WTC11 (cell line): ENCODE measurements at regions not wholly inside any gene's neighbourhood (a gene's known extent, or its start where the extent isn't known, plus 50 kb on each side); places are given as distances from the start of the nearest gene placed in this dataset.

Experiments
- ATAC-seq: fragments of 200-7000 bp; cut with Tn5 transposase; 2 replicates; pipeline ENCODE4 v1.10.0; 2021; ENCODE audit warnings: mild to moderate bottlenecking, moderate library complexity
- CTCF ChIA-PET: fragments of 300-600 bp; sonication (Branson Sonifier 250); formaldehyde crosslinking; loops from one replicate; lab custom pipeline; 2021; ENCODE audit warnings: antibody characterized with exemption; lab: Charles Lee
- POLR2A ChIA-PET: fragments of 350-600 bp; sonication (Branson Sonifier 250); formaldehyde crosslinking; loops from one replicate; lab custom pipeline; 2021; ENCODE audit warnings: antibody characterized with exemption; lab: Charles Lee
- DNase-seq: peaks from one replicate; pipeline ENCODE4 v3.0.0; 2021; ENCODE audit warnings: low spot score
- H3K27ac Mint-ChIP-seq: 2 replicates; pipeline ENCODE4 v1.8.0; 2021; ENCODE audit warnings: mixed read lengths
- H3K27me3 Mint-ChIP-seq: 2 replicates; pipeline ENCODE4 v1.8.0; 2021; ENCODE audit warnings: low read depth, mild to moderate bottlenecking, moderate library complexity, mixed read lengths
- H3K36me3 Mint-ChIP-seq: 2 replicates; pipeline ENCODE4 v1.8.0; 2021; ENCODE audit warnings: mixed read lengths
- H3K4me1 Mint-ChIP-seq: 2 replicates; pipeline ENCODE4 v1.8.0; 2022; ENCODE audit warnings: mixed read lengths
- H3K4me3 Mint-ChIP-seq: 2 replicates; pipeline ENCODE4 v1.8.0; 2021; ENCODE audit warnings: mild to moderate bottlenecking, moderate library complexity, mixed read lengths
- H3K9me3 Mint-ChIP-seq: 2 replicates; pipeline ENCODE4 v1.8.0; 2021; ENCODE audit warnings: mixed read lengths
- ATF1 ChIP-seq: sonication (generic); formaldehyde crosslinking; IDR thresholded peaks from 2 replicates; pipeline ENCODE4 v1.8.1; 2023; ENCODE audit warnings: mild to moderate bottlenecking, moderate library complexity, missing genetic modification reagents
- CBFB ChIP-seq: sonication (generic); formaldehyde crosslinking; IDR thresholded peaks from 2 replicates; pipeline ENCODE4 v1.8.1; 2022; ENCODE audit warnings: mild to moderate bottlenecking, low read depth, missing genetic modification reagents
- GRHL2 ChIP-seq: fragments of 250-450 bp; sonication (Bioruptor Pico); IDR thresholded peaks from 2 replicates; pipeline ENCODE4 v1.8.0; 2022; ENCODE audit warnings: mild to moderate bottlenecking, moderate library complexity; ENCODE audit not compliant: insufficient replicate concordance, severe bottlenecking
- KAT7 ChIP-seq: sonication (generic); formaldehyde crosslinking; IDR thresholded peaks from 2 replicates; pipeline ENCODE4 v1.8.1; 2023; ENCODE audit warnings: missing genetic modification reagents, mild to moderate bottlenecking, borderline replicate concordance
- SOX15 ChIP-seq: fragments of 250-450 bp; sonication (Bioruptor Pico); IDR thresholded peaks from 2 replicates; pipeline ENCODE4 v1.9.0; 2021; ENCODE audit warnings: mild to moderate bottlenecking
- TEAD1 ChIP-seq: sonication (generic); formaldehyde crosslinking; IDR thresholded peaks from 2 replicates; pipeline ENCODE4 v1.8.0; 2022; ENCODE audit warnings: mild to moderate bottlenecking, missing genetic modification reagents
- ZNF138 ChIP-seq: sonication (generic); formaldehyde crosslinking; conservative IDR thresholded peaks from 2 replicates; pipeline ENCODE4 v1.8.1; 2022; ENCODE audit warnings: mild to moderate bottlenecking, moderate library complexity, missing genetic modification reagents
- TF ChIP-seq, protein P1 (sequence below): sonication (generic); formaldehyde crosslinking; IDR thresholded peaks from 2 replicates; pipeline ENCODE4 v1.8.0; 2022; ENCODE audit warnings: mild to moderate bottlenecking, missing genetic modification reagents
- TF ChIP-seq, protein P2 (sequence below): fragments of 200-600 bp; IDR thresholded peaks from 2 replicates; pipeline ENCODE4 v1.8.0; 2022; ENCODE audit warnings: antibody characterized with exemption
- TF ChIP-seq, protein P3 (sequence below): fragments of 250-450 bp; sonication (Bioruptor Pico); IDR thresholded peaks from 2 replicates; pipeline ENCODE4 v1.9.0; 2021; ENCODE audit warnings: moderate library complexity, mild to moderate bottlenecking, inconsistent platforms, borderline replicate concordance
- TF ChIP-seq, protein P4 (sequence below): fragments of 250-450 bp; sonication (Bioruptor Pico); IDR thresholded peaks from 2 replicates; pipeline ENCODE4 v2.1.2; 2022; ENCODE audit warnings: mild to moderate bottlenecking, moderate library complexity
- TF ChIP-seq, protein P5 (sequence below): sonication (generic); formaldehyde crosslinking; IDR thresholded peaks from 2 replicates; pipeline ENCODE4 v1.8.0; 2023; ENCODE audit warnings: missing genetic modification reagents, mild to moderate bottlenecking, borderline replicate concordance
- TF ChIP-seq, protein P6 (sequence below): fragments of 250-450 bp; sonication (Bioruptor Pico); IDR thresholded peaks from 2 replicates; pipeline ENCODE4 v1.9.0; 2021; ENCODE audit warnings: mild to moderate bottlenecking, borderline replicate concordance

DNA sequence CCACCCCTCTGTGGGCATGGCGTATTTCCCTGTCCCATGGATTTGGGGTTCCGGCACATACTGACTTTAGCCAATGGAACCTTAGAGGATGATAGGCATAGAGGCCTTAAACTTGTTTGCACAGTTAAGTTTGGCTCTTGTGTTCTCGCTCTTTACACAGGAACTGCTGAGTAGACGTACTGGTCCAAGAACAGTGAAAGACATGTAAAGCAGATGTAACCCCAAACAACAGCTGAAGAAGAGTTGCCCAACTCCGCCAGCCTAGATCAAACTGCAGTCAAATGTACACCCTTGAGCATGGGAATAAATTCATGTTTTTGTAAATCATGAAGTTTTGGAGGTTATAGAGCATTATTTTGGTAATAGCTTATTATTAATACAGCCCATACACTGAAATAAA is 260.0 kb upstream of the NREP start (continued):
- no peak for TF ChIP-seq KAT7 (CRISPR knock-in tag)
- TF ChIP-seq, protein P1, sequence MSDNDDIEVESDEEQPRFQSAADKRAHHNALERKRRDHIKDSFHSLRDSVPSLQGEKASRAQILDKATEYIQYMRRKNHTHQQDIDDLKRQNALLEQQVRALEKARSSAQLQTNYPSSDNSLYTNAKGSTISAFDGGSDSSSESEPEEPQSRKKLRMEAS, result no peak
- TF ChIP-seq GRHL2 (CRISPR knock-in tag), result no peak
- no peak for TF ChIP-seq CBFB

DNA sequence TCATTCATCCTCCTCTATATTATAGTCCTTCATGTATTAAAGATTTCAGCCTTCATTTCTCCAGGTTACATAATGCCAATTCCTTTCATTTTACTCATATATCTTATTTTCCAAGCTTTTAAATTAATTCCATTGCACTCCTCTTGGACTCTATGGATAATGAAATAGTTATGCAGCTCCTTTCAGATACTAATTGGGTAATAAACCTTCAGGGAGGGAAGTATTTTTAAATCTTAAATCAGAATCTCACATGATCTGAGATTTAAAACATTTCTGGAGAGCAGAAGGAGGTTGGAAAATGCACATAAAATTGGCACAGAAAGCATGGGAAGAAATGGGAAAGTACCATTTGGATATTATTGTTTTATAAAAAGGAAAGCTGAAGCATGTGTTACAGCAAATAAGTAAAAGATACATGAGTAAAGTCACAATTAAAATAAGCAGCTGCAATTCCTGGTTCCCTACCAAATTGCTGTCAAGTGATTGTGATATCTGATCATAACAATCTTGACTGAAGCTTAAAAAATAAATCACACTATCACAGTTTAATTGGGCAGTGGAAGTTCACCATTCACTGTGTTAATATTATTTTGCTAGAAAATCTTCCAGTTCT is 257.9 kb upstream of the NREP start:
- no peaks in the 10 kb centered on the region for H3K9me3 Mint-ChIP-seq
- TF ChIP-seq ZNF138 (CRISPR knock-in tag) (no peak), KAT7 (CRISPR knock-in tag) (no peak), SOX15 (CRISPR knock-in tag) (no peak), TEAD1 (no peak), ATF1 (no peak)
- TF ChIP-seq, protein P2, sequence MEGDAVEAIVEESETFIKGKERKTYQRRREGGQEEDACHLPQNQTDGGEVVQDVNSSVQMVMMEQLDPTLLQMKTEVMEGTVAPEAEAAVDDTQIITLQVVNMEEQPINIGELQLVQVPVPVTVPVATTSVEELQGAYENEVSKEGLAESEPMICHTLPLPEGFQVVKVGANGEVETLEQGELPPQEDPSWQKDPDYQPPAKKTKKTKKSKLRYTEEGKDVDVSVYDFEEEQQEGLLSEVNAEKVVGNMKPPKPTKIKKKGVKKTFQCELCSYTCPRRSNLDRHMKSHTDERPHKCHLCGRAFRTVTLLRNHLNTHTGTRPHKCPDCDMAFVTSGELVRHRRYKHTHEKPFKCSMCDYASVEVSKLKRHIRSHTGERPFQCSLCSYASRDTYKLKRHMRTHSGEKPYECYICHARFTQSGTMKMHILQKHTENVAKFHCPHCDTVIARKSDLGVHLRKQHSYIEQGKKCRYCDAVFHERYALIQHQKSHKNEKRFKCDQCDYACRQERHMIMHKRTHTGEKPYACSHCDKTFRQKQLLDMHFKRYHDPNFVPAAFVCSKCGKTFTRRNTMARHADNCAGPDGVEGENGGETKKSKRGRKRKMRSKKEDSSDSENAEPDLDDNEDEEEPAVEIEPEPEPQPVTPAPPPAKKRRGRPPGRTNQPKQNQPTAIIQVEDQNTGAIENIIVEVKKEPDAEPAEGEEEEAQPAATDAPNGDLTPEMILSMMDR, result no peak
- TF ChIP-seq, protein P3, sequence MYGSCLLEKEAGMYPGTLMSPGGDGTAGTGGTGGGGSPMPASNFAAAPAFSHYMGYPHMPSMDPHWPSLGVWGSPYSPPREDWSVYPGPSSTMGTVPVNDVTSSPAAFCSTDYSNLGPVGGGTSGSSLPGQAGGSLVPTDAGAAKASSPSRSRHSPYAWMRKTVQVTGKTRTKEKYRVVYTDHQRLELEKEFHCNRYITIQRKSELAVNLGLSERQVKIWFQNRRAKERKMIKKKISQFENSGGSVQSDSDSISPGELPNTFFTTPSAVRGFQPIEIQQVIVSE (CRISPR knock-in tag), result no peak
- TF ChIP-seq, protein P4, sequence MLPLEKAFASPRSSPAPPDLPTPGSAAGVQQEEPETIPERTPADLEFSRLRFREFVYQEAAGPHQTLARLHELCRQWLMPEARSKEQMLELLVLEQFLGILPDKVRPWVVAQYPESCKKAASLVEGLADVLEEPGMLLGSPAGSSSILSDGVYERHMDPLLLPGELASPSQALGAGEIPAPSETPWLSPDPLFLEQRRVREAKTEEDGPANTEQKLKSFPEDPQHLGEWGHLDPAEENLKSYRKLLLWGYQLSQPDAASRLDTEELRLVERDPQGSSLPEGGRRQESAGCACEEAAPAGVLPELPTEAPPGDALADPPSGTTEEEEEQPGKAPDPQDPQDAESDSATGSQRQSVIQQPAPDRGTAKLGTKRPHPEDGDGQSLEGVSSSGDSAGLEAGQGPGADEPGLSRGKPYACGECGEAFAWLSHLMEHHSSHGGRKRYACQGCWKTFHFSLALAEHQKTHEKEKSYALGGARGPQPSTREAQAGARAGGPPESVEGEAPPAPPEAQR (CRISPR knock-in tag), result no peak
- TF ChIP-seq, protein P5, sequence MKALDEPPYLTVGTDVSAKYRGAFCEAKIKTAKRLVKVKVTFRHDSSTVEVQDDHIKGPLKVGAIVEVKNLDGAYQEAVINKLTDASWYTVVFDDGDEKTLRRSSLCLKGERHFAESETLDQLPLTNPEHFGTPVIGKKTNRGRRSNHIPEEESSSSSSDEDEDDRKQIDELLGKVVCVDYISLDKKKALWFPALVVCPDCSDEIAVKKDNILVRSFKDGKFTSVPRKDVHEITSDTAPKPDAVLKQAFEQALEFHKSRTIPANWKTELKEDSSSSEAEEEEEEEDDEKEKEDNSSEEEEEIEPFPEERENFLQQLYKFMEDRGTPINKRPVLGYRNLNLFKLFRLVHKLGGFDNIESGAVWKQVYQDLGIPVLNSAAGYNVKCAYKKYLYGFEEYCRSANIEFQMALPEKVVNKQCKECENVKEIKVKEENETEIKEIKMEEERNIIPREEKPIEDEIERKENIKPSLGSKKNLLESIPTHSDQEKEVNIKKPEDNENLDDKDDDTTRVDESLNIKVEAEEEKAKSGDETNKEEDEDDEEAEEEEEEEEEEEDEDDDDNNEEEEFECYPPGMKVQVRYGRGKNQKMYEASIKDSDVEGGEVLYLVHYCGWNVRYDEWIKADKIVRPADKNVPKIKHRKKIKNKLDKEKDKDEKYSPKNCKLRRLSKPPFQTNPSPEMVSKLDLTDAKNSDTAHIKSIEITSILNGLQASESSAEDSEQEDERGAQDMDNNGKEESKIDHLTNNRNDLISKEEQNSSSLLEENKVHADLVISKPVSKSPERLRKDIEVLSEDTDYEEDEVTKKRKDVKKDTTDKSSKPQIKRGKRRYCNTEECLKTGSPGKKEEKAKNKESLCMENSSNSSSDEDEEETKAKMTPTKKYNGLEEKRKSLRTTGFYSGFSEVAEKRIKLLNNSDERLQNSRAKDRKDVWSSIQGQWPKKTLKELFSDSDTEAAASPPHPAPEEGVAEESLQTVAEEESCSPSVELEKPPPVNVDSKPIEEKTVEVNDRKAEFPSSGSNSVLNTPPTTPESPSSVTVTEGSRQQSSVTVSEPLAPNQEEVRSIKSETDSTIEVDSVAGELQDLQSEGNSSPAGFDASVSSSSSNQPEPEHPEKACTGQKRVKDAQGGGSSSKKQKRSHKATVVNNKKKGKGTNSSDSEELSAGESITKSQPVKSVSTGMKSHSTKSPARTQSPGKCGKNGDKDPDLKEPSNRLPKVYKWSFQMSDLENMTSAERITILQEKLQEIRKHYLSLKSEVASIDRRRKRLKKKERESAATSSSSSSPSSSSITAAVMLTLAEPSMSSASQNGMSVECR (CRISPR knock-in tag), result no peak
- TF ChIP-seq, protein P6, sequence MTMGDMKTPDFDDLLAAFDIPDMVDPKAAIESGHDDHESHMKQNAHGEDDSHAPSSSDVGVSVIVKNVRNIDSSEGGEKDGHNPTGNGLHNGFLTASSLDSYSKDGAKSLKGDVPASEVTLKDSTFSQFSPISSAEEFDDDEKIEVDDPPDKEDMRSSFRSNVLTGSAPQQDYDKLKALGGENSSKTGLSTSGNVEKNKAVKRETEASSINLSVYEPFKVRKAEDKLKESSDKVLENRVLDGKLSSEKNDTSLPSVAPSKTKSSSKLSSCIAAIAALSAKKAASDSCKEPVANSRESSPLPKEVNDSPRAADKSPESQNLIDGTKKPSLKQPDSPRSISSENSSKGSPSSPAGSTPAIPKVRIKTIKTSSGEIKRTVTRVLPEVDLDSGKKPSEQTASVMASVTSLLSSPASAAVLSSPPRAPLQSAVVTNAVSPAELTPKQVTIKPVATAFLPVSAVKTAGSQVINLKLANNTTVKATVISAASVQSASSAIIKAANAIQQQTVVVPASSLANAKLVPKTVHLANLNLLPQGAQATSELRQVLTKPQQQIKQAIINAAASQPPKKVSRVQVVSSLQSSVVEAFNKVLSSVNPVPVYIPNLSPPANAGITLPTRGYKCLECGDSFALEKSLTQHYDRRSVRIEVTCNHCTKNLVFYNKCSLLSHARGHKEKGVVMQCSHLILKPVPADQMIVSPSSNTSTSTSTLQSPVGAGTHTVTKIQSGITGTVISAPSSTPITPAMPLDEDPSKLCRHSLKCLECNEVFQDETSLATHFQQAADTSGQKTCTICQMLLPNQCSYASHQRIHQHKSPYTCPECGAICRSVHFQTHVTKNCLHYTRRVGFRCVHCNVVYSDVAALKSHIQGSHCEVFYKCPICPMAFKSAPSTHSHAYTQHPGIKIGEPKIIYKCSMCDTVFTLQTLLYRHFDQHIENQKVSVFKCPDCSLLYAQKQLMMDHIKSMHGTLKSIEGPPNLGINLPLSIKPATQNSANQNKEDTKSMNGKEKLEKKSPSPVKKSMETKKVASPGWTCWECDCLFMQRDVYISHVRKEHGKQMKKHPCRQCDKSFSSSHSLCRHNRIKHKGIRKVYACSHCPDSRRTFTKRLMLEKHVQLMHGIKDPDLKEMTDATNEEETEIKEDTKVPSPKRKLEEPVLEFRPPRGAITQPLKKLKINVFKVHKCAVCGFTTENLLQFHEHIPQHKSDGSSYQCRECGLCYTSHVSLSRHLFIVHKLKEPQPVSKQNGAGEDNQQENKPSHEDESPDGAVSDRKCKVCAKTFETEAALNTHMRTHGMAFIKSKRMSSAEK (CRISPR knock-in tag), result no peak
- TF ChIP-seq, all 79 proteins: peak for 0
- H3K36me3 Mint-ChIP-seq, result no peaks in the 10 kb centered on the region
- H3K27ac Mint-ChIP-seq, result no peak overlapping the region
- ATAC-seq, result no peak
- DNase-seq, result no peak
- ChIA-PET CTCF (no interaction called here), POLR2A (no interaction called here)
- no peak overlapping the region for H3K4me3 Mint-ChIP-seq
- H3K27me3 Mint-ChIP-seq, result no peaks in the 10 kb centered on the region
- H3K4me1 Mint-ChIP-seq, result no peaks in the 10 kb centered on the region
